ENCODE measurements at regions not wholly inside any gene's neighbourhood (a gene's known extent, or its start where the extent isn't known, plus 50 kb on each side); places are given as distances from the start of the nearest gene placed in this dataset.
"Not testable (repeated sequence)": the region's sequence is repeated elsewhere in the genome, so short reads cannot be mapped to it uniquely, and the experiment has no call there.

DNA sequence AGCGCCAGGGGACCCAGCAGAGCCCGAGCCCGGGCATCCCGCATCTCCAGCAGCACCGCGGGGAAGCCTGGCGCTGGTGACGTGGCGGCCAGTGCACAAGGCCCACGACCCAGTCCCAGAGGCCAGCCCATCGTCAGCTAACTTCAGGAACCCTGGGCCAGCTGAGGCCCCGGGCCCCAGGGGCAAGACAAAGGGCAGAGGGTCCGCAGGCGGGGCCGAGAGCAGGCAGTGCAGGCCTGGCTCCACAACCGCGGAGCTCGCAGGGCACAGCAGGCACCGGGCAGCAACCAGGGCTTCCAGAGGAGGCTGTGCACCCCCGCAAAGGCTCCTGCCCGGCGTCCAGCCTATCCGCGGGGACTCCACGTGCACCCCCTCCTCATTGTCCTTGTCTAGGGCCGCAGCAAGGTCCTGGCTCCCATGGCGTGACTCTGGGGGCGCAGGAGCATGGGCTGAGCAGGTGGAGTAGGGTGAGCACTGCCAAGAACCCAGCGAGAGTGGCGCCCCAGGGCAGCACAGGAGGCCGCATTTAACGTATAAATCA is 352.5 kb downstream of the KCNJ18 start:
- not testable (repeated sequence) for DNase-seq

DNA sequence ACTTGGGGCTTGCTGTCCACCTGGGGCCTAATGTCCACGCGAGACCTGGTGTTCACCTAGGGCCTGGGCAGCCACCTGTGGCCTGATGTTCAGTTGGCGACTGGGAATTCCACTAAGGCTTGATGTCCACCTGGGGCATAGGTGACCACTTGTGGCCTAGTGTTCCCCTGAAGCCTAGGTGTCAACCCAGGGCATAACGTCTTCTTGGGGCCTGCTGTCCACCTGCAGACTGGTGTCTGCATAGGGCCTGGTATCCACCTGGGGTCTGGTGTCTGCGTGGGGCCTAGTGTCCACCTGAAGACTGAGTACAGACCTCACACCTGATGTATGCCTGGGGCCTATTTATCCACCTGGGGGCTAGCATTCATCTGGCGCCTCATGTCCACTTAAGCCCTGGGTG is 355.2 kb downstream of the KCNJ18 start:
- DNase-seq = not testable (repeated sequence)

DNA sequence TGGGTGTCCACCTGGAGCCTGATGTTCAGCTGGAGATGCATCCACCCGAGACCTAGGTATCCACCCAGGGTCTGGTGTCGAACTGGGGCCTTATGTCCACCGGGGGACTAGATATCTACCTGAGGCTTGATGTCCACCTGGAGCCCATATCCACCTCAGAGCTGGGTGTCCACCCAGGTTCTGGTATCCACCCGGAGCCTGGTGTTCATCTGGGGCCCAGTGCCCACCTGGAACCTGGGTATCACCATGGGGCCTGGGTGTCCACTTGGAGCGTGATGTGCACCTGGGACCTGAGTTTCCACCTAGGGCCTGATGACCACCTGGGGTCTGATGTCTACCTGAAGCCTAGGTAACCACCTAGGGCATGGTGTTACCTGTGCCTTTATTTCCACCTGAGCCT is 355.9 kb downstream of the KCNJ18 start:
- DNase-seq = not testable (repeated sequence)

DNA sequence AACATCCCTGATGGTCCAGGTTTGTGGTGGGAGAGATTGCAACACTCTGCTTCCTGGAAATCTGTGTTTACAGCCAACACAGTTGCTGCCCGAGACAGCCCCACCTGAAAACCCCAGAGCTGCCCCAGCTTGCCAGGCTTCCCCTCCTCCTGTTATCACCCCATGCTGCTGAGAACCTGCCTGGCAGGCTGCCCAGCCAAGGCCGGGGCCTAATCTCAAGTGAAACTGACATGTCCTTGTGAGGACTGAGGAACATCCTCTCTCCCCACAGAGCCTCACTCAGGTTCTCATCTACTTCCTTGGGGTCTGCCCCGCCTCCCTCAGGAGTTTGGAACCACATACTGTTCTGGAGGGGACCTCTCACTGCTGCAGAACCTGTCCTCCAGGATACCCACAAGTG is 358.4 kb downstream of the KCNJ18 start:
- DNase-seq = not testable (repeated sequence)

DNA sequence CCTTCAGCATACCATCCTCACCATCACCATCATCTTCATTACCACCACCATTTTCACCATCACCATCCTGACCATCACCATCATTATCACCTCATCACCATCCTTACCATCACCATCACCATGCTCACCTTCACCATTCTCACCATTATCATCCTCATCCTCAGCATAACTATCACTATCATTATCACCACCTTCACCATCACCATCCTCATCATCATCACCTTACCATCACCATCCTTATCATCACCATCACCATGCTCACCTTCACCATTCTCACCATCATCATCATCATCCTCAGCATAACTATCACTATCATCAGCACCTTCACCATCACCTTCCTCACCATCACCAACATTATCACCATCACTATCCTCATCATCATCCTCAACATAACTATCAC is 360.4 kb downstream of the KCNJ18 start:
- not testable (repeated sequence) for DNase-seq

DNA sequence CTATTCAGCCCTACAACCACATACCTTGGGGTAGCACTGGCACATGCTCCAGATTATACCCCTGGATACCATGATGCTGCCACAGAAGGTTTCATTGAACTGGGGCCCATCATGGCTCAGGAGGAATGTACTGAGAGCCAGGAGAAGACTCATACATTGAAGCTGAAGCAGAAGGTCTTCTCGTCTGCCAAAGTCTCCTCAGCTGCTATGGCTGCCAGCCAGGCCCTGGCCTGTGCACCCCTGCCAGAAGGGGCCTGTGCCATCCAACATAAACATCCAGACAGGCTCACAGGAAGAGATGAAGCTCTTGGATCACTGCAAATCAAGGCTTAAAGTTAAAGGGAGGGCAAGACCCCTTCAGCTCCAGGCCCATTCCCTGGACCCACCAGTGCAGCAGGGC is 364.2 kb downstream of the KCNJ18 start:
- DNase-seq = not testable (repeated sequence)

DNA sequence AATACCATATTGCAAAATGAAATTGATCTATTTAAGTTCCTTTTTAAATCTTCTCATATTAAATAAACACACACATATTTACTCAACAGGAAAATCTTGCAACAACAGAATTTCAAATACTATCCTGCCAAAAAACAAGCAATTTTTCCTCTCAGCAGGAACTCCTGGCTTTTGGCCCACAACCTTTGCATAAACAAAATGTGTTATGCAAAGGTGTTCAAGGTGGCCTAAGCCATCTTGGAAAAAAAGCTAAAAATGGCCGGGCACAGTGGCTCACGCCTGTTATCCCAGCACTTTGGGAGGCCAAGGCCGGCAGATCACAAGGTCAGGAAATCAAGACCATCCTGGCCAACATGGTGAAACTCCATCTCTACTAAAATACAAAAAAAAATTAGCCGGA is 383.6 kb downstream of the KCNJ18 start:
- DNase-seq = not testable (repeated sequence)

DNA sequence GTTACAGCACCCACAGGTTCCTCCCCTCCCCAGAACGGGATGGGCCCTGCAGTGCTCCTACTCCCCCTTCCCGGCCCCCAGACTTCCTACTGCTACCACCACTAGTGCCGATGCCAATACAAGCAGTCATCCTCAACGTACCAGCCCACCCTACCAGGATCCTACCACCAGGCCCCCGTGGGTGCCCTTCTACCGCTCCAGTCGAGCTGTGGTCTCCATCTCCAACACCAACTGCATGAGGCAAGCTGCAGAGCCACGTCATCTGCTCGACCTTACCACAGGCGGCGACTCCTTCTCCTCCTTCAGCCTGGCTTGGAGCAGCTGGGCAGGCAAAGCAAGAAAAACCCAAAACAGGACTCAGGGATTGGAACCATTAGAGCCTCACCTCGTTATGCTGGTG is 396.3 kb downstream of the KCNJ18 start:
- not testable (repeated sequence) for DNase-seq

DNA sequence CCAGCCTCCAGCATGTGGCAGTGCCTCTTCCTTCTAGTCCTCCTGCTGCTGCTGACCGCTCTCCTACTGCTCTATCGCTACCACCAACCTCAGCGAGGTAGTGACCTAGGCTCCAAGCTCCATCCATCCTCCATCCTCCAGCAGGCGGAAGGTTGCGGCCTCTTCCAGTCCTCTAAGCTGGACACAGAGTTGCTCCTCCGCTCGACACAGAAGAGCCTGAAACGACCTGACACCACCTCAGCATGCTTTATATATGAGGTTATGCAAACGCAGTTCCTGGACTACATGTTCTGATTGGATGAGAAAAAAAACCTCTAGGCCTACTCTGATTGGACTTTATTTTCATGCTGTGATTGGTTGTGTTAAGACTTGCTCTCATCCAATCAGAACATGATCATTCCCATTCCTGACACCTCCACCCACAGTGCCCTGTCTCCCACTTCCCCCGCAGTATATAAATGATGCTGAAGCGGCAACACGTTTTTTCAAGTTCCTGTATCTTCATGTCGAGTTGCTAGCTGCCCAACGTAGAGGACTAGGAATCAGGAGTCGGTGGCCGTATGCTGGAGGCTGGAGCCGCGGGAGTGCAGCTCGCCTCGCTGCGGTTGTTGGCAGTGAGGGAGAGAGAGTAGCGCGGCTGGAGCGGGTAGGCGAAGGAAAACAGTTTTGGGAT is 398.1 kb downstream of the KCNJ18 start:
- no peak for DNase-seq

DNA sequence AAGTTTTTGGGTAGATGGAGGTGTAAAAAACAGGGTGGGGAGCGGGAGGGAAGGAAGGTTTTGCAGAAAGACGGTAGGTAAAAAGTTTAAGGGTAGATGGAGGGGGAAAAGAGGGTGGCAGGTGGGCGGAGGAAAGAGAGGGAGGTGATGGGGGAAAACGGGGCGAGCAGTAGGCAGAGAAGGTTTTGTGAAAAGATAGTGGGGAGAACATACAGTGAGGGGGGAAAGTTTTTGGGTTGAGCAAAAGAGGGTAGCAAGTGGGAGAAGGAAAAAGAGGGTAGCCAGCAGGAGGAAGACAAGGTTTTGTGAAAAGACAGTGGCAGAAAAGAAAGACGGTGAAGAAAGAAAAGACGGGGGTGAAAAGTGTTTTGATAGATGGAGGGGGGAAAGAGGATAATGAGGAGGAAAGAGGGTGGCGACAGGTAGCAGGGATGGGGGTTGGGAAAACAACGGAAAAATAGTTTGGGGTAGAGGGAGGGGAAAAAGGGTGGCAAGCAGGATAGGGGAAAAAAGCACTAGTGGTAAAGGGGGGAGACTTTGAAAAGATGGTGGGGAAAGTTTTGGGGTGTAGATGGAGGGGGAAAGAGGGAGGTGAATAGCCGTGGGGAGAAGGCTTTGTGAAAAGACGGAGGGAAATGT is 398.8 kb downstream of the KCNJ18 start:
- DNase-seq = not testable (repeated sequence)

DNA sequence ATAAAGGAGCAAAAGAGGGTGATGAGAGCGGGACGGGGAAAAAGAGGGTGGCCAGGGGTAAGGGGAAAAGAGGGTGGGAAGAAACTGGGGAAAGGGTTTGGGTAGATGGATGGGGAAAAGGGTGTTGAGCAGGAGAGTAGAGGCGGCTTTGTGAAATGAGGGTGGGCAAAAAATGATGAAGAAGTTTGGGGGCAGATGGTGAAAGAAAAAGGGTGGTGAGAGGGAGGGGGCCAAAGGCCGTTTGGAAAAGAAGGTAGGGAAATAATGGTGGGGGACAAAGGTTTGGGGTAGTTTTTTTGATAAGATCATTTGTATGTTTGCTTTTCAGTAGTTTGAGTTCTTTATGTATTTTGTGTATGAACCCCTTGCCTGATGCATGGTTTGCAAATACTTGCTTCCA is 399.5 kb downstream of the KCNJ18 start:
- not testable (repeated sequence) for DNase-seq

DNA sequence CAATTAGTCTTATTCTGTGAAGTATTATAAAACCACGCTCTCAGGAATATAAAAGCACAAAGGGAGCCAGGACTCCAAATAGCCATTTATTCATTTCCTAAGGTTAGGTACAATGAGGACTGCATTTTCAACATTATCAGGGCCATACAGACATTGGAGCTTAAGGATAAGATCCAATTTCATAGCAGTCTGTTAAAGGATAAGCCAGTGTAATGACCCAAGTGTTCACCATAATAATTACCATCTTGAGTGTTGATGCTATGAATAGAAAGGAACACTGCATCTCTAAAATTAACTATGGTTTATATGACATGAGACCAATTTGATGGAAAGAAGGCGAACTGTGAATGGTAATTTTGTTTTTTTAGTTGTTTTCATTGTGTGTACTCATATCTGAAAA is 403.1 kb downstream of the KCNJ18 start:
- not testable (repeated sequence) for DNase-seq

DNA sequence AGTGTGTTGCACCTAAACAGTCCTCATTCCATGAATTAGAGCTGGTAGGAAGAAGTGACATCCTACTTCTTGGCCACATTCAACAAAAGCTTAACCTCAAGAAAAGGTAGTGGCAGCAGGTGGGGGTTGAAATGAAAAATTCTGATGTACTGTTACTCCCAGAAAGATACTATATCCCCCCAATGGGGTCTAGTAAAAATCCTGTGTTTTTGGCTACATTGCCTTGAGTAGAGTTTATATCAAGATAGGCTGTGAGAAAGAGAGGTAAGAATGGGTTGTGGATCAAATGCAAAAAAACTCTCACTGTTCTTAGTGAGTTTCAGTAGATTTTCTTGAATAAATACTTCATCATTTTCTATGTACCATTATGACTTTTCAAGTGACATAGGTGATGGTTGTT is 407.3 kb downstream of the KCNJ18 start:
- not testable (repeated sequence) for DNase-seq

DNA sequence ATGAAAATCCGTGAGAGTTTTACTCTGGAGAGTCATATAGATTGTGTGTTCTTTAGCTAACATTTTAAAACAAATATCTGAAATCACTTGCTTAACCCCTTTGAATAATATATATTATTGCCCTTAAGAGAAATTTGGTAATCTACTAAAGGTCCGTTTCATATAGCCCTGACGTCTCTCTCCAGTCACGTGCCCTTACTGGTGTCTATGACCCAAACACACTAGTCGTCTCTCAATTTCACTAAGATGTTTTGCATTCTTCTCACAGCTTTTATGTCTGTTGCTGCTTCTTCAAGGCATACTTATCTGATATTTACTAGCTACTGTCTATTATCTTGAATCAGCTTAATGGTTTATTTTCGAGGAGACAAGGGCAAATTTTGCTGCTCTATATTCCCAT is 409.9 kb downstream of the KCNJ18 start:
- DNase-seq = no peak

DNA sequence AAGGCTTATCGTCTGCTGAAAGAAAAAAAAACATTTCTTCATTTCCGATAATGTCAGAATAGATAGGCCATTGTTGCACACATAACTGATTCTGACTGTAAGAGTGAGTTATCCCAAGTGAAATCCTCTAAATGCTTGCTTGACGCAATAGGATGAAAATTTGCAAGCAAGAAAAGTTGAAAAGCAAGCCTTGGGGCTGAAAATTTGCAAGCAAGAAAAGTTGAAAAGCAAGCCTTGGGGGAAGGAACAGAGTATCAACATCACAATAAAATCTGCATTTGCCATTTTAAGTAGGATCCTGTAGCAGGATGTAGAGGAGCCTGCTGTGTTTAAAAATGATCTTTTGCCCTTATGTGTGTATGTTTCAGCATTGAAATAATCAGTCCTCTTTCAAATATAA is 424.4 kb downstream of the KCNJ18 start:
- not testable (repeated sequence) for DNase-seq

DNA sequence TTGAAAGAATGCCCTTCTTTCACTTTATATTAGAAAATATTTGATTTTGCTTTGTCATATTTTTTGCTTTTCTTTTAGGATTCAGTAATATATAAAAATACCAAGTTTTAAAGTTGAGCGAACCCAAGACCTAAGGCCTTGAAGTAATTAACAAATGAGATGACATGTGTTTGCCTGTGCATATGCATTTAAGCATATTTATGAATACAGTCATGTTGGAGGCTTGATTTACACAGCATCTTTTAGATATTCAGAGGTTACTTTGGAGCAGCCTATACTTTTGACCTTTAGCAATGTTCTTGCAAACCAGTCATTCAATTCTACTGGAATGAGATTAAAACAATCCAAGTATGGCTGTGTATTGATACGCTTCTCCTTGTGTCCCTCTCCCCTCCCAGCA is 425.1 kb downstream of the KCNJ18 start:
- not testable (repeated sequence) for DNase-seq

DNA sequence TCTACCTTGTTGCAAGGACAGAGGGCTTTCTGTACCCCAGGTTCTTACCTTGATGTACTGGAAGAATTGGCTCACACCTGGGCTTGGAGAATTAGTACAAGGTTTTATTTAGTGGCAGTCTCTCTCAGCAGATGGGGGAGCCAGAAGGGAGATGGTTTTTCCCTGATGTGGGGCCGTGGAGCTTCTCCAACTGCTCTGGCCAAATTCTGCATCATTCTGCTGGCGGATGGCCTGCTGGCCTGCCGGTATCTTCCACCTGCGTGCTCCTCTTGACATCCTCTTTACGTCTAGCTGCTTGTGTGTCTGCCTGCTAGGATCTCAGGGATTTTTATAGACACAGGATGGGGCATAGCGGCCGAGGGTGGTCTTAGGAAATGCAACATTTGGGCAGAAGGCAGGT is 426.7 kb downstream of the KCNJ18 start:
- not testable (repeated sequence) for DNase-seq

DNA sequence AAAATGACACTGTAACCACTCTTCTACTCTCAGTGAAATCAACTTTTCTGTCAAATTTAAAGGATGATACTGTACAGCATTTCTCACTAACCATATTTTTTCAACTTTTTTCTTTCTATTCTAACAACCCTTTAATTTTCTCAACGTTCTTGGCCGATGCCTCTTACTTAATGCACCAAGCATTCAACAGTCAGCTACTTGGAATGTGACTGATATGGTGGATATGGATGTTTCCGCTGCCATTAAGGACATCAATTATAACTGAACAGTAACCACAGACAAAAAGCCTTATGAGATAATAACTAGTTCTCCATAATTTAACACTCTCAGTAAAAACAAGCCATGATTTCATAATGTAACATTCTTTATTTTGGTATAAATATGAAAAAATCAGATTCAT is 427.4 kb downstream of the KCNJ18 start:
- DNase-seq = not testable (repeated sequence)

DNA sequence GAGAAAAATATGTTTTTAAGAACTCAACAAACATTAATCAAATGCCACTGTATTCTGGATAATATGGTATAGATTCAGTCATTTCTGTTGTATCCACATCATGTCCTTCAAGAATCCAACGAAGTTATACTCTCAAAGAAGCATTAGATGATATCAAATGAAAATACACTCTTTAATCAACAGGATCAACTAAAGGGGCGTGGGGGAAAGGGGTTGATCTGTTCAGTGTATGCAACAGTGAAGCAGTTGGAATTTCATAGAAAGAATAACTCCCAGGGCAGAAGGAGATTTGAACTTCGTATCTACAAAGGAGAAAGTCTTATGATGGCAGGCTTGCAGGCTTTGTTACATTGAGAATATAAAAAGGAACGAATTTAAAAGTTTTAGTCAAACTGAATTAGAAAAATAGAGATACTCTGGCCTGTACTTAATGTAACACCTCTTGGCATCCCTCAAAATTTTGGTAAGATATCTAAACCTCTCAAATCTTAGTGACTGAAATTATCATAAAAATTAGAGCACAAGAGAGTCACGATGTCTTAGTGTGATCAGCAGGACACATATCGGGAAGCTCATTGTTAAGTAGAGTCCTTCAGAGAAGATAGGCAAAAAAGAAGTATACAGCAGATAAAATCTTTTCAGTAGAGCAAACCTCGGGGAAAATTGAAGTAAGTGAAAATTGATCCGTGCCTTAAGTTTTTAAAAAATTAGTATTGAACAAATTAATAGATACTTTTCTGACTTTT is 431.4 kb downstream of the KCNJ18 start:
- DNase-seq = no peak

DNA sequence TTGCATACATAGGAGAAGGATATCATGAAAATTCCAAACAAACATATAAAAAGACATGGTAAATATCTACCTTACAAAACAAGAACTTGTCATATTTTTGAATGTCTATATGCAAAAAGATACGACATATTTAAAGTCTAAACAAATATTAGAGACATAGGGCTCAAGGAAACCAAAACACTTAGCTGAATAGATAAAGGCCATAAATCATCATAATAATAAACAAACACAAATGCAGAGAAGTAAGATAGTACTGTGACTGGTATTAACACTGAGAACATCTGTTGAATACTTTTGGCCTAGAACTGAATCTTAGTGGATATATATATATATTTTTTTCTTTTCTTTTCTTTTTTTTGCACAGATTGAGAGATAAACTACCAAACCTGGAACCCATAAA is 435.8 kb downstream of the KCNJ18 start:
- DNase-seq = no peak

DNA sequence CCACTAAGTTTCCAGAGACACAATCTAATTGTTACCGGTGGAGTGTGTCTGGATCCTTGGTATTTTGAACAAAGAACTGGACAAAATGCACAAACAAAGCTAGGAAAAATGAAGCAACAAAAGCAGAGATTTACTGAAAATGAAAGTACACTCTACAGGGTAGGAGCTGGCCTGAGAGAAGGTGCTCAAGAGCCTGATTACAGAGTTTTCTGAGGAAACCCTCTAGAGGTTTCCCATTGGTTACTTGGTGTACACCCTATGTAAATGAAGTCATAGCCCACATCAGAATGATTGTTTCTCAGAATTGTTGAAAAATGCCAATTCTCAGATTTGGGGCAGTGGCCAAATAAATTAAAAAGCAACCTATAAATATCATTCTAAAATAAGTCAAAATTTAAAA is 436.4 kb downstream of the KCNJ18 start:
- no peak for DNase-seq

DNA sequence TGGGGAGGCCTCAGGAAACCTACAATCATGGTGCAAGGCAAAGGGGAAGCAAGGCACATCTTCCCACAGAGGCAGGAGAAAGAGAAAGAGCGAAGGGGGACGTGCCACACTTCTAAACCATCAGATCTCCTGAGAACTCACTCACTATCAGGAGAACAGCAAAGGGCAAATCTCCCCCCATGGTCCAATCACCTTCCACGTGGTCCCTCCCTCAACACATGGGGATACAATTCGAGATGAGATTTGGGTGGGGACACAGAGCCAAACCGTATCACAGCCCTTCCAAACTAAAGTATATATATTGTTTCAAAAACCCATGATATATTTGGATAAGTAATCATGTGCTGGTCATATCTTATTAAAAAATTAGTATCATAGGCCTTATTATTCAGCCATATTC is 437.6 kb downstream of the KCNJ18 start:
- not testable (repeated sequence) for DNase-seq

DNA sequence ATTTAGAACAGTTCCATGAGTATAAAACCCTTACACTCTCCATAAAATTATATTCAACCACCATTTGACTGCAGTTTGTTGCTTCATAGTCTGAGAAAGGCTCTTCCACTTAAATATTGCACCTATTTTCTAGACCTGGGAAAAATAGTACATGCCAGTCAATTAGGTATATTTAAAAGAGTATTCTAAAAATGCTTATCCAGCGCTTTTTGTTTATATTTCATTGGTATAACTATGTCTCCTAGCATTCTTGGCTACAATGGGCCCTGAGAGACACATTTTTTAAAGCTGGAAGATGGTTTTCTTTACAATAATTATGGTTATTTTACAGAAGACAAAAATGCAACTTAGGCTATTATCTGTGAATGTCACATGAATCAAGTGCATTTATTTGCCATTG is 439.4 kb downstream of the KCNJ18 start:
- DNase-seq = no peak
